ENCODE measurements at regions not wholly inside any gene's neighbourhood (a gene's known extent, or its start where the extent isn't known, plus 50 kb on each side); places are given as distances from the start of the nearest gene placed in this dataset.
A peak's percentile ranks its signal among the peaks of the same experiment; 100 is the strongest.
"Not testable (repeated sequence)": the region's sequence is repeated elsewhere in the genome, so short reads cannot be mapped to it uniquely, and the experiment has no call there.

GRCh38 chr2:176427549-176427948 lies 158.3 kb downstream of the MTX2 start:
- no peak for DNase-seq

- not testable (repeated sequence) for DNase-seq
Observed at GRCh38 chr2:176428944-176429469, 159.8 kb downstream of the MTX2 start.

- DNase-seq: no peak
Observed at GRCh38 chr2:176432434-176432833, 163.2 kb downstream of the MTX2 start.

- DNase-seq: no peak
Observed at GRCh38 chr2:176435729-176436128, 166.5 kb downstream of the MTX2 start.

- DNase-seq: no peak
Observed at GRCh38 chr2:176443946-176444345, 174.7 kb downstream of the MTX2 start.

GRCh38 chr2:176445956-176446355 lies 176.7 kb downstream of the MTX2 start:
- no peak for DNase-seq

- DNase-seq: no peak
Observed at GRCh38 chr2:176446718-176447414, 177.6 kb downstream of the MTX2 start.

GRCh38 chr2:176447616-176448015 lies 178.4 kb downstream of the MTX2 start:
- no peak for DNase-seq

GRCh38 chr2:176449852-176450251 lies 180.6 kb downstream of the MTX2 start:
- no peak for DNase-seq

- no peak for DNase-seq
Observed at GRCh38 chr2:176453784-176454183, 184.5 kb downstream of the MTX2 start.

GRCh38 chr2:176454893-176455815 lies 185.9 kb downstream of the MTX2 start:
- peak; percentile 57 for DNase-seq

GRCh38 chr2:176455816-176456291 lies 186.6 kb downstream of the MTX2 start:
- DNase-seq: no peak

GRCh38 chr2:176457481-176457880 lies 188.2 kb downstream of the MTX2 start:
- DNase-seq: no peak

- DNase-seq: no peak
Observed at GRCh38 chr2:176461098-176461808, 192.0 kb downstream of the MTX2 start.

- no peak for DNase-seq
Observed at GRCh38 chr2:176461809-176462670, 192.8 kb downstream of the MTX2 start.

- no peak for DNase-seq
Observed at GRCh38 chr2:176463546-176463945, 194.3 kb downstream of the MTX2 start.

- no peak for DNase-seq
Observed at GRCh38 chr2:176464886-176465564, 195.8 kb downstream of the MTX2 start.

GRCh38 chr2:176466918-176467452 lies 197.7 kb downstream of the MTX2 start:
- DNase-seq: no peak

GRCh38 chr2:176467595-176467994 lies 198.4 kb downstream of the MTX2 start:
- no peak for DNase-seq

GRCh38 chr2:176468457-176469113 lies 199.3 kb downstream of the MTX2 start:
- DNase-seq: no peak

Measured in occipital lobe (tissue), 1 donor.